Prostate gland (tissue), 2 donors: ENCODE measurements at regions not wholly inside any gene's neighbourhood (a gene's known extent, or its start where the extent isn't known, plus 50 kb on each side); places are given as distances from the start of the nearest gene placed in this dataset.

Experiments
- DNase-seq: peaks from one replicate; pipeline ENCODE4 v3.0.0-alpha.2; 2019; ENCODE audit warnings: low spot score
- H3K27ac ChIP-seq, 2 donors: fragments of 200-600 bp; sonication (generic); 2 replicates each; pipeline ENCODE4 v1.5.1; 2017 to 2019
- H3K27me3 ChIP-seq: fragments of 200-600 bp; sonication (generic); replicated peaks from 2 replicates; pipeline ENCODE4 v1.5.1; 2019; ENCODE audit not compliant: insufficient read depth
- H3K36me3 ChIP-seq, 2 donors: fragments of 200-600 bp; sonication (generic); 1 replicate in 1 of 2; 2 replicates in 1 of 2; pipeline versions ENCODE4 v1.5.1 to v1.8.1; 2017 to 2019
- H3K4me1 ChIP-seq: fragments of 200-600 bp; sonication (generic); replicated peaks from 2 replicates; pipeline ENCODE4 v1.5.1; 2019
- H3K4me3 ChIP-seq, 2 donors: fragments of 200-600 bp; sonication (generic); 2 replicates each; pipeline ENCODE4 v1.5.1; 2017 to 2019
- H3K9me3 ChIP-seq: fragments of 200-600 bp; sonication (generic); 2 replicates; pipeline ENCODE4 v1.5.1; 2017
- CTCF ChIP-seq, 4 experiments: fragments of 200-600 bp in 2 of 4; fragments of 450-650 bp in 2 of 4; sonication (generic) in 2 of 4; IDR thresholded peaks; 1 replicate in 3 of 4; 2 replicates in 1 of 4; pipeline ENCODE4 v1.5.1; 2016 to 2019; ENCODE audit warnings: antibody characterized with exemption in 4 of 4, mild to moderate bottlenecking in 2 of 4, moderate library complexity in 2 of 4
- POLR2A ChIP-seq: fragments of 450-650 bp; IDR thresholded peaks from one replicate; pipeline ENCODE4 v1.6.1; 2016; ENCODE audit warnings: antibody characterized with exemption, mild to moderate bottlenecking
- POLR2AphosphoS5 ChIP-seq: sonication (generic); formaldehyde crosslinking; IDR thresholded peaks from one replicate; pipeline ENCODE4 v1.6.1; 2017; ENCODE audit warnings: antibody characterized with exemption
- WGBS: methylation state at CpG from one replicate; pipeline ENCODE4 v1.1.5; 2018; 5-methylcytosine and 5-hydroxymethylcytosine counted together
- intact Hi-C: fragments of 100-400 bp; cut with DNase I; formaldehyde crosslinking; loops from one replicate; pipeline ENCODE4 v1.14.2; 2022

GRCh38 chr11:42205518-42205917 is 746.1 kb upstream of the LRRC4C start:
- H3K9me3 ChIP-seq = no peaks in the 10 kb centered on the region
- H3K27ac ChIP-seq = no peak overlapping the region
- WGBS = 36% methylated on average over 1 of the region's 1 CpG
- H3K4me1 ChIP-seq = no peaks in the 10 kb centered on the region
- TF ChIP-seq POLR2AphosphoS5 (no peak), POLR2A (no peak), CTCF (IDR thresholded peaks at IDR 0.05) (no peak)
- no peak for DNase-seq
- no peaks in the 10 kb centered on the region for H3K27me3 ChIP-seq
- no peaks in the 10 kb centered on the region for H3K36me3 ChIP-seq
- H3K4me3 ChIP-seq = no peak overlapping the region
- intact Hi-C loops = no loop called here

GRCh38 chr11:42225664-42226063 is 766.2 kb upstream of the LRRC4C start:
- H3K4me1 ChIP-seq = no peaks in the 10 kb centered on the region
- TF ChIP-seq POLR2A = no peak
- no peak for TF ChIP-seq CTCF (IDR thresholded peaks at IDR 0.05)
- TF ChIP-seq POLR2AphosphoS5 = no peak
- no peaks in the 10 kb centered on the region for H3K27me3 ChIP-seq
- DNase-seq = no peak
- H3K27ac ChIP-seq = no peak overlapping the region
- no peaks in the 10 kb centered on the region for H3K36me3 ChIP-seq
- H3K4me3 ChIP-seq = no peak overlapping the region
- H3K9me3 ChIP-seq = no peaks in the 10 kb centered on the region
- intact Hi-C loops = no loop called here

DNA sequence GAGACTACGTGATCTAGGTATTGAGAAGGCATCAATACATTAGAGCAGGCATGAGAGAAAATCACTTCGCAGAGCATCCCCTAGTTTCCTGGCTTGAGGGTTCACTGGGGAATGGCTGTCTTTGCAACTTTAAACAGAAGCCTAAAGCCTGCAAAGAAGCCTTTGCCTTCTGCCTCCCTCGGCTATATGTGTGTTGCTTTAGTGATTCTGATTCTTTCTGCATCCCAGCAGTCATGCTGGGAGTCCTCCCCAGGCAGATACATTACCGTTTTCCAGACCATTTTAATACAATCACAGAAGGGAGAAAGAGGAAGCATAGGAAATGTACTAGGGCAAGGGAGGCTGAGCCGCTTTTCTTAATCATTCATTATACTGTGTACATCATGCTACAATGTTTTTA is 773.2 kb upstream of the LRRC4C start:
- Histone ChIP-seq H3K36me3 (no peaks in the 10 kb centered on the region), H3K4me3 (no peak overlapping the region), H3K27ac (no peak overlapping the region), H3K4me1 (no peaks in the 10 kb centered on the region), H3K9me3 (no peaks in the 10 kb centered on the region), H3K27me3 (no peaks in the 10 kb centered on the region)
- intact Hi-C loops = no loop called here
- TF ChIP-seq POLR2A (no peak), POLR2AphosphoS5 (no peak), CTCF (IDR thresholded peaks at IDR 0.05) (no peak)
- no peak for DNase-seq
- WGBS = 78% methylated on average over 5 of the region's 5 CpGs

GRCh38 chr11:42234451-42234951 is 775.0 kb upstream of the LRRC4C start:
- Histone ChIP-seq H3K4me1 (no peaks in the 10 kb centered on the region), H3K36me3 (no peaks in the 10 kb centered on the region), H3K9me3 (no peaks in the 10 kb centered on the region), H3K4me3 (no peak overlapping the region), H3K27me3 (no peaks in the 10 kb centered on the region), H3K27ac (no peak overlapping the region)
- intact Hi-C loops = no loop called here
- DNase-seq = no peak
- WGBS = 35% methylated on average over 1 of the region's 1 CpG
- TF ChIP-seq POLR2A (no peak), POLR2AphosphoS5 (no peak), CTCF (IDR thresholded peaks at IDR 0.05) (no peak)

DNA sequence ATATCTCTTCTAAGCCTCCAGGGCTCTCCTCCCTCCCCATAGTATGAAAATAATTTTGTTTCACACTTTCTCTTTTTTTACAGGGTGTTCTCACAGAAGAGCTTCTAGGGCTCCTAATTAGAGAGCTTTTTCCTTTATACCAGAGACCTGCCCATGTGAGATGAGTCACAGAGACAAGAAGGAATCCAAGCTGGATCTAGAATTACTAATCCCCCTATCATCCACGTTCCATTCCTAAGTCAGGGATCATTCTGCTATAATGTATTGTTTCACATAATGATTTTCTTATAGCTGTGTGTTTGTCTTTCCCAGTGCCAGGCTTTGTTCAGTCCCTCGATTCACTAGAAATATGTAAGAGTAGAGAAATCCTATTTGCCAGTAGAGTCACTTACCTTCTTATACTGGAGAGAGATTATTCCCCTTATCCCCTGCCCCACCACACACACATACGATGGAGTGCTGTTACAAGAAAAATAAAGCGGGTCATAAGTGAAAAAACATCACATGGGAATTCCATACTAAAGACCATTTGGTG is 778.3 kb upstream of the LRRC4C start:
- Histone ChIP-seq H3K27me3 (no peaks in the 10 kb centered on the region), H3K4me3 (no peak overlapping the region), H3K9me3 (no peaks in the 10 kb centered on the region), H3K4me1 (no peaks in the 10 kb centered on the region), H3K27ac (no peak overlapping the region), H3K36me3 (no peaks in the 10 kb centered on the region)
- TF ChIP-seq POLR2A (no peak), CTCF (IDR thresholded peaks at IDR 0.05) (no peak), POLR2AphosphoS5 (no peak)
- no peak for DNase-seq
- 86% methylated on average over 4 of the region's 4 CpGs for WGBS
- intact Hi-C loops = no loop called here
